ENCODE measurements at regions not wholly inside any gene's neighbourhood (a gene's known extent, or its start where the extent isn't known, plus 50 kb on each side); places are given as distances from the start of the nearest gene placed in this dataset.
"Not testable (repeated sequence)": the region's sequence is repeated elsewhere in the genome, so short reads cannot be mapped to it uniquely, and the experiment has no call there.

GRCh38 chr17:20852990-20853370, 189.8 kb downstream of the USP22 start:
- DNase-seq (ENCODE audit: low spot score in 2 of 2) (no peak), ATAC-seq (ENCODE audit: low read depth) (no peak)
- Mint-ChIP-seq H3K27me3 (peaks cover 8% of the 10 kb centered on the region), H3K9me3 (no peaks in the 10 kb centered on the region), H3K27ac (no peak overlapping the region), H3K4me1 (peaks cover 12% of the 10 kb centered on the region), H3K36me3 (no peaks in the 10 kb centered on the region), H3K4me3 (peak overlapping the region; percentile 77)

- H3K4me3 Mint-ChIP-seq; H3K9me3 Mint-ChIP-seq; ATAC-seq (ENCODE audit: low read depth); H3K27ac Mint-ChIP-seq; DNase-seq (ENCODE audit: low spot score in 2 of 2); H3K36me3 Mint-ChIP-seq; H3K27me3 Mint-ChIP-seq: not testable (repeated sequence)
- H3K4me1 Mint-ChIP-seq, result peaks cover 12% of the 10 kb centered on the region
Measured at GRCh38 chr17:20855910-20856470, 186.8 kb downstream of the USP22 start.

GRCh38 chr17:20866444-20867209, 176.2 kb downstream of the USP22 start:
- not testable (repeated sequence) for H3K4me1 Mint-ChIP-seq; H3K36me3 Mint-ChIP-seq; ATAC-seq (ENCODE audit: low read depth); H3K27ac Mint-ChIP-seq; DNase-seq (ENCODE audit: low spot score in 2 of 2); H3K9me3 Mint-ChIP-seq; H3K27me3 Mint-ChIP-seq; H3K4me3 Mint-ChIP-seq

- not testable (repeated sequence) for H3K27ac Mint-ChIP-seq; H3K4me3 Mint-ChIP-seq; H3K4me1 Mint-ChIP-seq; H3K9me3 Mint-ChIP-seq; DNase-seq (ENCODE audit: low spot score in 2 of 2); H3K27me3 Mint-ChIP-seq; H3K36me3 Mint-ChIP-seq; ATAC-seq (ENCODE audit: low read depth)
Measured at GRCh38 chr17:20867436-20867937, 175.3 kb downstream of the USP22 start.

GRCh38 chr17:20867938-20868661, 174.7 kb downstream of the USP22 start:
- not testable (repeated sequence) for H3K4me3 Mint-ChIP-seq; H3K27ac Mint-ChIP-seq; H3K4me1 Mint-ChIP-seq; H3K9me3 Mint-ChIP-seq; DNase-seq (ENCODE audit: low spot score in 2 of 2); H3K36me3 Mint-ChIP-seq; ATAC-seq (ENCODE audit: low read depth); H3K27me3 Mint-ChIP-seq

- not testable (repeated sequence) for H3K4me3 Mint-ChIP-seq; ATAC-seq (ENCODE audit: low read depth); H3K27me3 Mint-ChIP-seq; H3K27ac Mint-ChIP-seq; H3K36me3 Mint-ChIP-seq; H3K9me3 Mint-ChIP-seq; DNase-seq (ENCODE audit: low spot score in 2 of 2); H3K4me1 Mint-ChIP-seq
Measured at GRCh38 chr17:20868662-20869007, 174.2 kb downstream of the USP22 start.

GRCh38 chr17:20873173-20873572, 169.6 kb downstream of the USP22 start:
- not testable (repeated sequence) for H3K4me3 Mint-ChIP-seq; ATAC-seq (ENCODE audit: low read depth); H3K9me3 Mint-ChIP-seq; H3K27ac Mint-ChIP-seq; H3K4me1 Mint-ChIP-seq; H3K36me3 Mint-ChIP-seq; H3K27me3 Mint-ChIP-seq; DNase-seq (ENCODE audit: low spot score in 2 of 2)

- ATAC-seq (ENCODE audit: low read depth); H3K4me1 Mint-ChIP-seq; H3K4me3 Mint-ChIP-seq; DNase-seq (ENCODE audit: low spot score in 2 of 2); H3K36me3 Mint-ChIP-seq; H3K27ac Mint-ChIP-seq; H3K9me3 Mint-ChIP-seq; H3K27me3 Mint-ChIP-seq: not testable (repeated sequence)
Measured at GRCh38 chr17:20873688-20874328, 169.0 kb downstream of the USP22 start.

- not testable (repeated sequence) for H3K9me3 Mint-ChIP-seq; ATAC-seq (ENCODE audit: low read depth); H3K4me1 Mint-ChIP-seq; H3K27ac Mint-ChIP-seq; DNase-seq (ENCODE audit: low spot score in 2 of 2); H3K27me3 Mint-ChIP-seq; H3K4me3 Mint-ChIP-seq; H3K36me3 Mint-ChIP-seq
Measured at GRCh38 chr17:20877384-20877783, 165.4 kb downstream of the USP22 start.

GRCh38 chr17:20890338-20890737, 152.5 kb downstream of the USP22 start:
- no peaks in the 10 kb centered on the region for H3K36me3 Mint-ChIP-seq
- H3K27ac Mint-ChIP-seq, result no peak overlapping the region
- DNase-seq (ENCODE audit: low spot score in 2 of 2), result no peak
- H3K27me3 Mint-ChIP-seq, result peaks cover 11% of the 10 kb centered on the region
- H3K4me3 Mint-ChIP-seq, result no peak overlapping the region
- no peaks in the 10 kb centered on the region for H3K9me3 Mint-ChIP-seq
- no peaks in the 10 kb centered on the region for H3K4me1 Mint-ChIP-seq
- no peak for ATAC-seq (ENCODE audit: low read depth)

GRCh38 chr17:20895426-20895825, 147.4 kb downstream of the USP22 start:
- H3K27ac Mint-ChIP-seq; H3K9me3 Mint-ChIP-seq; H3K27me3 Mint-ChIP-seq; ATAC-seq (ENCODE audit: low read depth); H3K4me1 Mint-ChIP-seq; H3K4me3 Mint-ChIP-seq; H3K36me3 Mint-ChIP-seq; DNase-seq (ENCODE audit: low spot score in 2 of 2): not testable (repeated sequence)

GRCh38 chr17:20896153-20896649, 146.6 kb downstream of the USP22 start:
- Mint-ChIP-seq H3K27ac (no peak overlapping the region), H3K4me1 (no peaks in the 10 kb centered on the region), H3K27me3 (peaks cover 3% of the 10 kb centered on the region), H3K9me3 (no peaks in the 10 kb centered on the region), H3K4me3 (no peak overlapping the region), H3K36me3 (no peaks in the 10 kb centered on the region)
- ATAC-seq (ENCODE audit: low read depth) (peak; percentile 44), DNase-seq (ENCODE audit: low spot score in 2 of 2) (no peak)

GRCh38 chr17:20898726-20899125, 144.1 kb downstream of the USP22 start:
- not testable (repeated sequence) for H3K27me3 Mint-ChIP-seq; DNase-seq (ENCODE audit: low spot score in 2 of 2); H3K36me3 Mint-ChIP-seq; H3K4me1 Mint-ChIP-seq; ATAC-seq (ENCODE audit: low read depth); H3K9me3 Mint-ChIP-seq; H3K4me3 Mint-ChIP-seq; H3K27ac Mint-ChIP-seq

GRCh38 chr17:20902496-20902895, 140.3 kb downstream of the USP22 start:
- not testable (repeated sequence) for H3K27ac Mint-ChIP-seq; DNase-seq (ENCODE audit: low spot score in 2 of 2); ATAC-seq (ENCODE audit: low read depth); H3K4me3 Mint-ChIP-seq; H3K4me1 Mint-ChIP-seq; H3K9me3 Mint-ChIP-seq; H3K36me3 Mint-ChIP-seq
- peaks cover 10% of the 10 kb centered on the region for H3K27me3 Mint-ChIP-seq

Measured in memory B cell (primary cell).